Activated T-cell treated with anti-CD3 and anti-CD28 coated beads for 1 hour (primary cell): ENCODE measurements at regions not wholly inside any gene's neighbourhood (a gene's known extent, or its start where the extent isn't known, plus 50 kb on each side); places are given as distances from the start of the nearest gene placed in this dataset.
"Not testable (repeated sequence)": the region's sequence is repeated elsewhere in the genome, so short reads cannot be mapped to it uniquely, and the experiment has no call there.

Source experiments
- DNase-seq: peaks from one replicate; pipeline ENCODE4 v3.0.0-alpha.2; 2020; ENCODE audit warnings: low read depth

GRCh38 chr5:131005963-131006684 lies 158.9 kb downstream of the HINT1 start:
- no peak for DNase-seq

- no peak for DNase-seq
Measured at GRCh38 chr5:131001507-131001906, 163.5 kb downstream of the HINT1 start.

- DNase-seq, result no peak
Measured at GRCh38 chr5:131000289-131000688, 164.8 kb downstream of the HINT1 start.

GRCh38 chr5:130996720-130997119 lies 168.3 kb downstream of the HINT1 start:
- DNase-seq, result not testable (repeated sequence)

- DNase-seq, result no peak
Measured at GRCh38 chr5:130995851-130996250, 169.2 kb downstream of the HINT1 start.

GRCh38 chr5:130995254-130995515 lies 169.9 kb downstream of the HINT1 start:
- no peak for DNase-seq

GRCh38 chr5:130994496-130995253 lies 170.4 kb downstream of the HINT1 start:
- no peak for DNase-seq

- DNase-seq, result no peak
Measured at GRCh38 chr5:130992621-130993020, 172.4 kb downstream of the HINT1 start.

GRCh38 chr5:130992095-130992494 lies 173.0 kb downstream of the HINT1 start:
- DNase-seq, result no peak

- DNase-seq, result no peak
Measured at GRCh38 chr5:130985776-130986175, 179.3 kb downstream of the HINT1 start.

GRCh38 chr5:130981663-130982062 lies 183.4 kb downstream of the HINT1 start:
- no peak for DNase-seq

- no peak for DNase-seq
Measured at GRCh38 chr5:130978475-130978874, 186.6 kb downstream of the HINT1 start.

- DNase-seq, result no peak
Measured at GRCh38 chr5:130976493-130976892, 188.6 kb downstream of the HINT1 start.

GRCh38 chr5:130975847-130976246 lies 189.2 kb downstream of the HINT1 start:
- DNase-seq, result no peak

- no peak for DNase-seq
Measured at GRCh38 chr5:130975299-130975698, 189.8 kb downstream of the HINT1 start.

GRCh38 chr5:130974021-130974683 lies 190.9 kb downstream of the HINT1 start:
- DNase-seq, result no peak

GRCh38 chr5:130966990-130967525 lies 198.0 kb downstream of the HINT1 start:
- DNase-seq, result no peak

- DNase-seq, result no peak
Measured at GRCh38 chr5:130965920-130966319, 199.1 kb downstream of the HINT1 start.

- no peak for DNase-seq
Measured at GRCh38 chr5:130965360-130965759, 199.7 kb downstream of the HINT1 start.

GRCh38 chr5:130964231-130965202 lies 200.5 kb downstream of the HINT1 start:
- no peak for DNase-seq

- no peak for DNase-seq
Measured at GRCh38 chr5:130963798-130964197, 201.3 kb downstream of the HINT1 start.

GRCh38 chr5:130957151-130957550 lies 207.9 kb downstream of the HINT1 start:
- no peak for DNase-seq
